Psoas muscle (tissue), 7 donors: ENCODE measurements at regions not wholly inside any gene's neighbourhood (a gene's known extent, or its start where the extent isn't known, plus 50 kb on each side); places are given as distances from the start of the nearest gene placed in this dataset.

Source experiments
- ATAC-seq, 4 donors: fragments of 200-7000 bp; cut with Tn5 transposase; one replicate each; pipeline ENCODE4 v1.9.1; 2020; ENCODE audit warnings: moderate library complexity in 3 of 4, mild to moderate bottlenecking in 2 of 4
- DNase-seq, 2 donors: peaks; one replicate each; pipeline ENCODE4 v3.0.0-alpha.2; 2020
- H3K27ac ChIP-seq: fragments of 200-600 bp; one replicate; pipeline ENCODE4 v1.8.0; 2022
- H3K27me3 ChIP-seq, 3 donors: fragments of 200-600 bp in 1 of 3; one replicate each; pipeline versions ENCODE4 v1.6.1 to v1.8.0; 2013 to 2022; ENCODE audit warnings: low read length in 2 of 3, mild to moderate bottlenecking in 2 of 3, moderate library complexity in 1 of 3; ENCODE audit not compliant: insufficient read depth in 3 of 3
- H3K36me3 ChIP-seq, 2 donors: fragments of 200-600 bp in 1 of 2; one replicate each; pipeline versions ENCODE4 v1.6.1 to v1.8.0; 2013 to 2022; ENCODE audit warnings: low read depth in 1 of 2, mild to moderate bottlenecking in 1 of 2, moderate library complexity in 1 of 2; ENCODE audit not compliant: insufficient read depth in 1 of 2
- H3K4me1 ChIP-seq: fragments of 200-600 bp; one replicate; pipeline ENCODE4 v1.8.0; 2022
- H3K4me3 ChIP-seq: fragments of 200-600 bp; one replicate; pipeline ENCODE4 v1.8.0; 2022; ENCODE audit warnings: mild to moderate bottlenecking
- H3K9me3 ChIP-seq: fragments of 200-600 bp; one replicate; pipeline ENCODE4 v1.8.0; 2022
- CTCF ChIP-seq: fragments of 200-600 bp; IDR thresholded peaks from one replicate; pipeline ENCODE4 v1.8.0; 2022; ENCODE audit warnings: antibody characterized with exemption
- WGBS, 3 donors: extraction: QIAGEN DNeasy Blood & Tissue Kit; methylation state at CpG; one replicate each; pipeline versions ENCODE4 v1.1.6 to v1.1.7; 2013; 5-methylcytosine and 5-hydroxymethylcytosine counted together
- intact Hi-C, 2 donors: fragments of 100-400 bp; cut with DNase I; formaldehyde crosslinking; loops; one replicate each; pipeline versions ENCODE4 v1.11.0 to v1.14.2; 2022
- donor health status: healthy with polysubstance abuse.
- donor health status: DM: no; HTN: no; CAD: no; lungs with moderate emphysema.
- donor health status: Bipolar disorder and iron deficiency.
- donor health status: healthy.
- donor health status: DM: yes; HTN: yes; CAD: no.
- donor health status: DM: no; HTN: no; CAD: no.
- donor health status: DM: yes; HTN: yes; CAD: no.

DNA sequence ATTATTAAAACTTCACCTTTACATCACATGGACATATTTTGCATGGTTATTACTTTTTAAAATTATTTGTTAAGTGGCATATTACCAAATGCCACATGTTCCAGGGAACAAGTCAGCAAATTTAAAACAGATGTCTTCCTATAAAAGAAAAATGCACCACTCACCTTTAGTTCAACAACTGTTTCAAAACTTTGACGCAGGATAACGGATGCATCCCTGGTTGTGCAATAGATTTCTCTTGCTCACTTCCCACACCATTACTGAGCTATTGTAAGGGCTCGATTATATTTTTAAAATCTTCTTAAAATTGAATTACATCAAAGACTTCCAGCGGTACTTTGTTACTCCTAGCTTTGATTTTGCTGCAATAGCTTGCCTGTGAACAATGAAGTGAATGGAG is 93.0 kb upstream of the ARHGAP24 start:
- no peak for TF ChIP-seq CTCF
- Histone ChIP-seq H3K36me3 (no peaks in the 10 kb centered on the region), H3K9me3 (no peaks in the 10 kb centered on the region), H3K4me1 (no peaks in the 10 kb centered on the region), H3K27me3 (no peaks in the 10 kb centered on the region), H3K27ac (no peak overlapping the region), H3K4me3 (no peak overlapping the region)
- ATAC-seq (no peak), DNase-seq (no peak)
- intact Hi-C loops, result no loop called here
- WGBS, 3 donors, result 84 to 88% (median 88%) methylated on average over 4 of the region's 4 CpGs

GRCh38 chr4:85391071-85391470 is 83.9 kb upstream of the ARHGAP24 start:
- no peak overlapping the region for H3K4me3 ChIP-seq
- no peaks in the 10 kb centered on the region for H3K36me3 ChIP-seq
- no peak overlapping the region for H3K27ac ChIP-seq
- WGBS, 3 donors, result 5 to 21% (median 16%) methylated on average over 1 of the region's 1 CpG
- no peaks in the 10 kb centered on the region for H3K4me1 ChIP-seq
- DNase-seq, result no peak
- TF ChIP-seq CTCF, result no peak
- no peaks in the 10 kb centered on the region for H3K9me3 ChIP-seq
- intact Hi-C loops, result no loop called here
- no peak for ATAC-seq
- H3K27me3 ChIP-seq, result no peaks in the 10 kb centered on the region

- no peak for ATAC-seq
- intact Hi-C loops, result no loop called here
- 63 to 72% (median 66%) methylated on average over 4 of the region's 4 CpGs for WGBS, 3 donors
These were observed 83.2 kb upstream of the ARHGAP24 start for GRCh38 chr4:85391589-85392410.

DNA sequence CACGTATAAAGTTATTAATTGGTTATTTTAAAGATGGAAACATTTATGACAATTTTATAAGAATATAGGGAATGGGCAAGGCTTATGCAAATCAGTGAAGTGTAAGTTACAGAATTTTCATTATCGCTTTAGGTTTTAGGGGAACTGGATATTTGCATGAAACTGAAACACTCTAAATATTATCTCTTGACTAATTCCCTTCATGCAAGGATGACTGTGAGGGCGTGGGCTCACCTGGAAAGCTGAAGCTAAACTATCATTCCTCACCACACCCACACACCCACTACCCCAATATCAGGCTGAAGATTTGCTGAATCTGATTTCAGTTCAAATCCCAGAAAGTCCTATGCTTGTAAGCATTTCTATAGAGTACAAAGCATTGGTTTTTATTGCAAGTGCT is 81.7 kb upstream of the ARHGAP24 start:
- no peak for TF ChIP-seq CTCF
- Histone ChIP-seq H3K9me3 (no peaks in the 10 kb centered on the region), H3K4me1 (no peaks in the 10 kb centered on the region), H3K27me3 (no peaks in the 10 kb centered on the region), H3K4me3 (no peak overlapping the region), H3K27ac (no peak overlapping the region), H3K36me3 (no peaks in the 10 kb centered on the region)
- ATAC-seq, result no peak
- intact Hi-C loops, result no loop called here
- WGBS, 3 donors, result 95 to 99% (median 98%) methylated on average over 3 of the region's 3 CpGs
- DNase-seq, result no peak

More at GRCh38 chr4:85391589-85392410, 83.2 kb upstream of the ARHGAP24 start:
- Histone ChIP-seq H3K4me3 (no peak overlapping the region), H3K4me1 (no peaks in the 10 kb centered on the region), H3K9me3 (no peaks in the 10 kb centered on the region), H3K27me3 (no peaks in the 10 kb centered on the region), H3K36me3 (no peaks in the 10 kb centered on the region), H3K27ac (no peak overlapping the region)
- TF ChIP-seq CTCF, result no peak
- no peak for DNase-seq

DNA sequence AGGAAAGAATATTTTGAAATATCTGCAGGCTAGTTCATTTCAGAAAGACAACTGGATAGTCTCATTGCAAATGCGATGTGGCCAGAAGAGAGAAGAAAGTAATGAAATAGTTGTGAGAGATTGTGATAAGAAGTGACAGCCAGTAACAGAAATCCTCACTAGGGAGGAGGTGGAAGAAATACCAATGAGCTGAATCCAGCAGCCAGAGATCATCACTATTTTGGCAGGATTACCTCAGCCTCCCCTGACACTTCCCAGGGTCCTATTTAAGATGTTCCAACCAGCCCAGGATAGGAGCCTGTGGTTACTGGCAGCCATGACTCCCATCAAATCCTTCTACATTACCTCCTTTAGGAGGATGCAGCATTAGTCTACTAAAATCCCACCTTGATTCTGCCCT is 76.7 kb upstream of the ARHGAP24 start:
- no peak overlapping the region for H3K27ac ChIP-seq

More for the DNA sequence above, 76.7 kb upstream of the ARHGAP24 start:
- no peaks in the 10 kb centered on the region for H3K4me1 ChIP-seq
- no peak overlapping the region for H3K4me3 ChIP-seq
- intact Hi-C loops, result no loop called here
- DNase-seq (no peak), ATAC-seq (peak in 1 of 4 donors; percentile 30)
- no peaks in the 10 kb centered on the region for H3K9me3 ChIP-seq
- H3K36me3 ChIP-seq, result no peaks in the 10 kb centered on the region
- WGBS, 3 donors, result 40 to 69% (median 53%) methylated on average over 1 of the region's 1 CpG
- no peaks in the 10 kb centered on the region for H3K27me3 ChIP-seq
- no peak for TF ChIP-seq CTCF
